ENCODE measurements at regions not wholly inside any gene's neighbourhood (a gene's known extent, or its start where the extent isn't known, plus 50 kb on each side); places are given as distances from the start of the nearest gene placed in this dataset.

- TF ChIP-seq ZNF462 (CRISPR knock-in tag; IDR thresholded peaks at IDR 0.05) (no peak), POLR2AphosphoS5 (IDR thresholded peaks at IDR 0.05; ENCODE audit: low read depth) (no peak), NANOG (IDR thresholded peaks at IDR 0.05; ENCODE audit: borderline replicate concordance) (no peak), EZH2 (IDR thresholded peaks at IDR 0.05; ENCODE audit: low read depth, unreplicated experiment) (no peak), JUNB (IDR thresholded peaks at IDR 0.05; ENCODE audit: unreplicated experiment) (no peak), ETS1 (IDR thresholded peaks at IDR 0.05) (no peak), STAT1 (IDR thresholded peaks at IDR 0.05; ENCODE audit: unreplicated experiment) (no peak)
Observed at GRCh38 chr12:66755727-66756395, 77.0 kb upstream of the GRIP1 start (continued).

GRCh38 chr12:66756631-66757030 is 77.8 kb upstream of the GRIP1 start:
- Mint-ChIP-seq H3K4me3 (no peak overlapping the region), H3K27ac (no peak overlapping the region), H3K4me1 (peaks cover 11% of the 10 kb centered on the region), H3K36me3 (ENCODE audit: low read depth) (peaks cover 18% of the 10 kb centered on the region), H3K9me3 (peaks cover 18% of the 10 kb centered on the region), H3K27me3 (ENCODE audit: insufficient read depth, low read depth, poor library complexity) (peaks cover 2% of the 10 kb centered on the region)
- Histone ChIP-seq H3K4me2 (no peak overlapping the region), H4K20me1 (replicated peaks; ENCODE audit: insufficient read depth) (no peaks in the 10 kb centered on the region), H3K27ac (ENCODE audit: low read depth) (no peak overlapping the region), H3K79me2 (replicated peaks; ENCODE audit: insufficient read depth) (no peaks in the 10 kb centered on the region), H3K9me2 (ENCODE audit: insufficient read depth) (peaks cover 8% of the 10 kb centered on the region; the same call in 1 of the 2 replicates), H3K4me3 (no peak overlapping the region), H3K36me3 (ENCODE audit: insufficient read depth) (no peaks in the 10 kb centered on the region), H3K27me3 (ENCODE audit: insufficient read depth) (no peaks in the 10 kb centered on the region), H2AFZ (no peak overlapping the region), H3K4me1 (ENCODE audit: insufficient read depth) (0 out of 2 replicates have a peak, but pooled peaks cover 5% of the 10 kb centered on the region), H3F3A (replicated peaks; ENCODE audit: low read depth) (no peaks in the 10 kb centered on the region)
- DNase-seq (ENCODE audit: low spot score) (no peak), ATAC-seq (no peak)
- TF ChIP-seq NANOG (IDR thresholded peaks at IDR 0.05; ENCODE audit: borderline replicate concordance) (no peak), ZNF114 (CRISPR knock-in tag; IDR thresholded peaks at IDR 0.05) (no peak), ETS1 (IDR thresholded peaks at IDR 0.05) (no peak), STAT1 (IDR thresholded peaks at IDR 0.05; ENCODE audit: unreplicated experiment) (no peak), CREB1 (CRISPR knock-in tag; IDR thresholded peaks at IDR 0.05; ENCODE audit: low read depth) (no peak), EZH2 (IDR thresholded peaks at IDR 0.05; ENCODE audit: low read depth, unreplicated experiment) (no peak)
